ENCODE measurements at regions not wholly inside any gene's neighbourhood (a gene's known extent, or its start where the extent isn't known, plus 50 kb on each side); places are given as distances from the start of the nearest gene placed in this dataset.

GRCh38 chr12:72179841-72180240 lies 92.3 kb upstream of the TRHDE start:
- TF ChIP-seq SPI1 (IDR thresholded peaks at IDR 0.05; ENCODE audit: low read depth, low read length) (no peak), TAF1 (IDR thresholded peaks at IDR 0.05; ENCODE audit: low read depth, low read length) (no peak), POLR2A (IDR thresholded peaks at IDR 0.05; ENCODE audit: low read depth, low read length) (no peak), POLR2AphosphoS5 (IDR thresholded peaks at IDR 0.05; ENCODE audit: low read depth, low read length) (no peak), POU2F2 (IDR thresholded peaks at IDR 0.05; ENCODE audit: low read depth, low read length) (no peak), PAX5 (IDR thresholded peaks at IDR 0.05; ENCODE audit: insufficient read depth, low read length, severe bottlenecking) (no peak)

Data from GM12891 (cell line).